H9 (cell line): ENCODE measurements at regions not wholly inside any gene's neighbourhood (a gene's known extent, or its start where the extent isn't known, plus 50 kb on each side); places are given as distances from the start of the nearest gene placed in this dataset.
A peak's percentile ranks its signal among the peaks of the same experiment; 100 is the strongest.

Experiments
- DNase-seq: peaks from one replicate; pipeline ENCODE4 v3.0.0-alpha.2; 2017
- H2AFZ ChIP-seq: one replicate; pipeline ENCODE4 v1.6.1; 2013; ENCODE audit warnings: mild to moderate bottlenecking, low read length, control low read depth, moderate library complexity
- H2AK5ac ChIP-seq: 2 replicates; pipeline ENCODE4 v1.6.1; 2013; ENCODE audit warnings: low read length, control low read depth, mixed read lengths; ENCODE audit not compliant: insufficient read length
- H2BK120ac ChIP-seq: one replicate; pipeline ENCODE4 v1.6.1; 2013; ENCODE audit warnings: low read depth, mild to moderate bottlenecking, low read length, control low read depth, inconsistent platforms; ENCODE audit not compliant: poor library complexity, severe bottlenecking
- H2BK12ac ChIP-seq: 2 replicates; pipeline ENCODE4 v1.6.1; 2013; ENCODE audit warnings: low read length, control low read depth, mixed read lengths, low read depth; ENCODE audit not compliant: insufficient read length
- H2BK15ac ChIP-seq: 2 replicates; pipeline ENCODE4 v1.6.1; 2013; ENCODE audit warnings: low read depth, low read length, control low read depth
- H2BK20ac ChIP-seq: one replicate; pipeline ENCODE4 v1.6.1; 2013; ENCODE audit warnings: low read depth, mild to moderate bottlenecking, low read length, control low read depth, inconsistent platforms; ENCODE audit not compliant: poor library complexity, severe bottlenecking
- H2BK5ac ChIP-seq: 2 replicates; pipeline ENCODE4 v1.6.1; 2013; ENCODE audit warnings: low read length, control low read depth, mixed read lengths; ENCODE audit not compliant: insufficient read length
- H3K14ac ChIP-seq: 2 replicates; pipeline ENCODE4 v1.6.1; 2013; ENCODE audit warnings: low read length, control low read depth; ENCODE audit not compliant: insufficient read depth
- H3K18ac ChIP-seq: 2 replicates; pipeline ENCODE4 v1.6.1; 2013; ENCODE audit warnings: low read depth, mild to moderate bottlenecking, mixed read lengths, low read length, control low read depth; ENCODE audit not compliant: insufficient read length
- H3K23ac ChIP-seq: 2 replicates; pipeline ENCODE4 v1.6.1; 2013; ENCODE audit warnings: low read length, control low read depth, mixed read lengths, low read depth; ENCODE audit not compliant: insufficient read length
- H3K23me2 ChIP-seq: 2 replicates; pipeline ENCODE4 v1.6.1; 2013; ENCODE audit warnings: low read depth, mild to moderate bottlenecking, mixed read lengths, low read length, control low read depth; ENCODE audit not compliant: insufficient read length, poor library complexity, severe bottlenecking
- H3K27ac ChIP-seq: 2 replicates; pipeline ENCODE4 v1.5.1; 2013; ENCODE audit warnings: low read length, control low read depth, mixed read lengths, low read depth; ENCODE audit not compliant: insufficient read length
- H3K27me3 ChIP-seq: 2 replicates; pipeline ENCODE4 v1.6.1; 2013; ENCODE audit warnings: low read length, control low read depth, inconsistent platforms; ENCODE audit not compliant: insufficient read depth
- H3K4ac ChIP-seq: 2 replicates; pipeline ENCODE4 v1.6.1; 2013; ENCODE audit warnings: low read depth, mild to moderate bottlenecking, control low read depth, inconsistent platforms, low read length, moderate library complexity
- H3K4me1 ChIP-seq: 2 replicates; pipeline ENCODE4 v1.6.1; 2013; ENCODE audit warnings: low read length, control low read depth, inconsistent platforms; ENCODE audit not compliant: insufficient read depth
- H3K4me2 ChIP-seq: 2 replicates; pipeline ENCODE4 v1.6.1; 2013; ENCODE audit warnings: low read length, control low read depth, mixed read lengths; ENCODE audit not compliant: insufficient read length, insufficient read depth
- H3K56ac ChIP-seq: 2 replicates; pipeline ENCODE4 v1.6.1; 2013; ENCODE audit warnings: low read depth, mild to moderate bottlenecking, mixed read lengths, low read length, control low read depth; ENCODE audit not compliant: insufficient read length
- H3K79me1 ChIP-seq: 2 replicates; pipeline ENCODE4 v1.6.1; 2013; ENCODE audit warnings: low read depth, mild to moderate bottlenecking, moderate library complexity, low read length, control low read depth, inconsistent platforms; ENCODE audit not compliant: insufficient read depth, poor library complexity, severe bottlenecking
- H3K79me2 ChIP-seq: 2 replicates; pipeline ENCODE4 v1.6.1; 2013; ENCODE audit warnings: low read length, control low read depth, inconsistent platforms; ENCODE audit not compliant: insufficient read depth
- H3K9ac ChIP-seq: 2 replicates; pipeline ENCODE4 v1.6.1; 2013; ENCODE audit warnings: low read length, control low read depth, mixed read lengths; ENCODE audit not compliant: insufficient read length; ENCODE audit errors: extremely low read depth
- H3K9me3 ChIP-seq: one replicate; pipeline ENCODE4 v1.6.1; 2013; ENCODE audit warnings: low read depth, low read length, inconsistent platforms; ENCODE audit not compliant: control insufficient read depth
- H3T11ph ChIP-seq: one replicate; pipeline ENCODE4 v1.6.1; 2013; ENCODE audit warnings: mild to moderate bottlenecking, low read length, control low read depth, inconsistent platforms
- H4K20me1 ChIP-seq: one replicate; pipeline ENCODE4 v1.6.1; 2013; ENCODE audit not compliant: control insufficient read depth, insufficient read length, insufficient read depth
- H4K5ac ChIP-seq: 2 replicates; pipeline ENCODE4 v1.6.1; 2013; ENCODE audit warnings: low read depth, mild to moderate bottlenecking, mixed read lengths, low read length, control low read depth; ENCODE audit not compliant: insufficient read length
- H4K8ac ChIP-seq: replicated peaks from 2 replicates; pipeline ENCODE4 v1.6.1; 2013; ENCODE audit warnings: low read length, control low read depth, mixed read lengths, low read depth; ENCODE audit not compliant: insufficient read length
- H4K91ac ChIP-seq: 2 replicates; pipeline ENCODE4 v1.6.1; 2013; ENCODE audit warnings: low read depth, mild to moderate bottlenecking, moderate library complexity, mixed read lengths, low read length, control low read depth; ENCODE audit not compliant: insufficient read length
- H3K27ac Mint-ChIP-seq, 3 experiments: 2 replicates in 2 of 3; 3 replicates in 1 of 3; pipeline ENCODE4 v1.8.0; 2020 to 2021; ENCODE audit warnings: mixed read lengths in 3 of 3, mild to moderate bottlenecking in 1 of 3, moderate library complexity in 1 of 3
- H3K27me3 Mint-ChIP-seq: 2 replicates; pipeline ENCODE4 v1.8.0; 2021; ENCODE audit warnings: low read depth, mild to moderate bottlenecking, moderate library complexity, mixed read lengths
- H3K36me3 Mint-ChIP-seq, 3 experiments: 2 replicates in 2 of 3; 3 replicates in 1 of 3; pipeline ENCODE4 v1.8.0; 2020 to 2021; ENCODE audit warnings: low read depth in 3 of 3, mixed read lengths in 3 of 3; ENCODE audit not compliant: insufficient read depth in 1 of 3
- H3K4me1 Mint-ChIP-seq, 2 experiments: 2 replicates each; pipeline ENCODE4 v1.8.0; 2020; ENCODE audit warnings: mixed read lengths in 2 of 2
- H3K4me3 Mint-ChIP-seq, 2 experiments: 2 replicates in 1 of 2; 3 replicates in 1 of 2; pipeline ENCODE4 v1.8.0; 2020 to 2021; ENCODE audit warnings: mild to moderate bottlenecking in 2 of 2, mixed read lengths in 2 of 2, moderate library complexity in 1 of 2
- H3K9me3 Mint-ChIP-seq, 2 experiments: 2 replicates in 1 of 2; 3 replicates in 1 of 2; pipeline ENCODE4 v1.8.0; 2020; ENCODE audit warnings: mild to moderate bottlenecking in 2 of 2, mixed read lengths in 2 of 2, moderate library complexity in 1 of 2
- WGBS: extraction: QIAGEN DNeasy Blood & Tissue Kit; methylation state at CpG from one replicate; pipeline ENCODE4 v1.1.7; 2013; ENCODE audit warnings: missing lambda C conversion rate, low lambda C conversion rate, mixed read lengths; ENCODE audit not compliant: insufficient read length; ENCODE audit errors: extremely low coverage; 5-methylcytosine and 5-hydroxymethylcytosine counted together
- TF ChIP-seq, protein P1 (sequence below): fragments of 200-600 bp; sonication (generic); conservative IDR thresholded peaks from 3 replicates; pipeline ENCODE4 v1.8.0; 2021; ENCODE audit warnings: antibody characterized with exemption, mild to moderate bottlenecking

DNA sequence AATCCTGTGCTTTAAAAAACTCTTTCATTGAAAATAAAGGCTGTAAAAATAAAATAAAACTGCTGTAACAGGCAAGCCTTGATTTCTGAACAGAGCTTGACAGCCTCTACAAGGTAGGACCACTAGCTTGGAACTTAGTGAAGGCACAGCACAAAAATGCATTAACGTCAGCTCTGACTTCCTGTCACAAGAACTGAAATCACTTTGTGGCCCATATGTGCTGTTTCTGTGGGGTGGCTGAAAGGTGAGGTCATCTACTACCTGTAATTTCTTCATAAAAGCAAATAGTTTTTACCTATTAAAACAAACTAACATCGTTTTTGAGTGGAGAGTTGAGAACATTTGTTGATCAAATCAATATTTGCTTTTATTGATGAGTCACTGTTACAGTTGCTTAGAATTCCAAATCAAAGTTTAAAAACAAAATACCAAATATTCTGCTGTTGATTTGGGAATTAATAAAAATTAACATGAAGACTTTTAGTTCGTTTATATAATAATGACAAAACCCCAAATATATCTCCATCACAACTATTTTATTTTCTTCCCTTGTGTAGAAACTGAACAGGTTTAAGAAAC is 1034.1 kb downstream of the MCTP2 start:
- no peaks in the 10 kb centered on the region for H3K4me1 Mint-ChIP-seq
- no peak overlapping the region for H3T11ph ChIP-seq
- TF ChIP-seq, protein P1, sequence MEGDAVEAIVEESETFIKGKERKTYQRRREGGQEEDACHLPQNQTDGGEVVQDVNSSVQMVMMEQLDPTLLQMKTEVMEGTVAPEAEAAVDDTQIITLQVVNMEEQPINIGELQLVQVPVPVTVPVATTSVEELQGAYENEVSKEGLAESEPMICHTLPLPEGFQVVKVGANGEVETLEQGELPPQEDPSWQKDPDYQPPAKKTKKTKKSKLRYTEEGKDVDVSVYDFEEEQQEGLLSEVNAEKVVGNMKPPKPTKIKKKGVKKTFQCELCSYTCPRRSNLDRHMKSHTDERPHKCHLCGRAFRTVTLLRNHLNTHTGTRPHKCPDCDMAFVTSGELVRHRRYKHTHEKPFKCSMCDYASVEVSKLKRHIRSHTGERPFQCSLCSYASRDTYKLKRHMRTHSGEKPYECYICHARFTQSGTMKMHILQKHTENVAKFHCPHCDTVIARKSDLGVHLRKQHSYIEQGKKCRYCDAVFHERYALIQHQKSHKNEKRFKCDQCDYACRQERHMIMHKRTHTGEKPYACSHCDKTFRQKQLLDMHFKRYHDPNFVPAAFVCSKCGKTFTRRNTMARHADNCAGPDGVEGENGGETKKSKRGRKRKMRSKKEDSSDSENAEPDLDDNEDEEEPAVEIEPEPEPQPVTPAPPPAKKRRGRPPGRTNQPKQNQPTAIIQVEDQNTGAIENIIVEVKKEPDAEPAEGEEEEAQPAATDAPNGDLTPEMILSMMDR, result no peak
- H4K5ac ChIP-seq, result no peak overlapping the region
- H2AFZ ChIP-seq, result no peak overlapping the region
- H2AK5ac ChIP-seq, result no peak overlapping the region
- H2BK12ac ChIP-seq, result no peak overlapping the region
- no peak overlapping the region for H3K9ac ChIP-seq
- no peak overlapping the region for H3K4me2 ChIP-seq
- no peaks in the 10 kb centered on the region for H4K20me1 ChIP-seq
- H3K4me1 ChIP-seq, result no peaks in the 10 kb centered on the region
- H3K14ac ChIP-seq, result no peak overlapping the region
- H3K27ac Mint-ChIP-seq, result peak overlapping the region in 1 of 3 experiments; percentile 46; a peak in 1 of 7 replicates
- no peaks in the 10 kb centered on the region for H3K23me2 ChIP-seq
- no peaks in the 10 kb centered on the region for H3K27me3 ChIP-seq
- no peak overlapping the region for H2BK5ac ChIP-seq
- no CpG with 5 or more reads among the region's 3 CpGs for WGBS
- no peak overlapping the region for H2BK20ac ChIP-seq
- no peaks in the 10 kb centered on the region for H3K27me3 Mint-ChIP-seq
- no peaks in the 10 kb centered on the region for H3K9me3 ChIP-seq
- H4K8ac ChIP-seq, result no peak overlapping the region
- DNase-seq, result no peak
- no peak overlapping the region for H2BK120ac ChIP-seq
- no peak overlapping the region for H3K56ac ChIP-seq
- H3K79me1 ChIP-seq, result no peaks in the 10 kb centered on the region
- no peak overlapping the region for H3K18ac ChIP-seq
- H3K9me3 Mint-ChIP-seq, result no peaks in the 10 kb centered on the region; a peak in 1 of 5 replicates
- no peaks in the 10 kb centered on the region for H3K36me3 Mint-ChIP-seq
- no peak overlapping the region for H4K91ac ChIP-seq
- H3K79me2 ChIP-seq, result no peaks in the 10 kb centered on the region
- no peak overlapping the region for H3K23ac ChIP-seq
- no peak overlapping the region for H3K27ac ChIP-seq
- H3K4me3 Mint-ChIP-seq, result no peak overlapping the region
- no peak overlapping the region for H3K4ac ChIP-seq
- H2BK15ac ChIP-seq, result no peak overlapping the region
